HG03432 (cell line): ENCODE measurements at regions not wholly inside any gene's neighbourhood (a gene's known extent, or its start where the extent isn't known, plus 50 kb on each side); places are given as distances from the start of the nearest gene placed in this dataset.
"Not testable (repeated sequence)": the region's sequence is repeated elsewhere in the genome, so short reads cannot be mapped to it uniquely, and the experiment has no call there.

Experiments
- ATAC-seq: cut with Tn5 transposase; IDR thresholded peaks from one replicate; pipeline ENCODE4 v1.9.1; 2021; ENCODE audit warnings: mild to moderate bottlenecking, moderate library complexity; ENCODE audit not compliant: unreplicated experiment

GRCh38 chr5:155826611-155827507, 500.1 kb upstream of the SGCD start:
- ATAC-seq = no peak

DNA sequence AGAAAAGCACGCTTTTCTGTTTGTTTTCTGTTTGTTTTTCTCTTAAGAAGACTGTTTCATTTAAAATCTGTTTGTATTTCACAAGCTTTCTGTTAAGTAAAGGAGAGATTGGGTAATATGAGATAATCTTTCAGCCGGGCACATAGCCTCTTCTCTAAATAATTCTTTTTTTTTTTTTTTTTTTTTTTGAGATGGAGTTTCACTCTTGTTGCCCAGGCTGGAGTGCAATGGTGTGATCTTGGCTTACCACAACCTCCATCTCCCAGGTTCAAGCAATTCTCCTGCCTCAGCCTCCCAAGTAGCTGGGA, 499.5 kb upstream of the SGCD start:
- ATAC-seq = not testable (repeated sequence)

DNA sequence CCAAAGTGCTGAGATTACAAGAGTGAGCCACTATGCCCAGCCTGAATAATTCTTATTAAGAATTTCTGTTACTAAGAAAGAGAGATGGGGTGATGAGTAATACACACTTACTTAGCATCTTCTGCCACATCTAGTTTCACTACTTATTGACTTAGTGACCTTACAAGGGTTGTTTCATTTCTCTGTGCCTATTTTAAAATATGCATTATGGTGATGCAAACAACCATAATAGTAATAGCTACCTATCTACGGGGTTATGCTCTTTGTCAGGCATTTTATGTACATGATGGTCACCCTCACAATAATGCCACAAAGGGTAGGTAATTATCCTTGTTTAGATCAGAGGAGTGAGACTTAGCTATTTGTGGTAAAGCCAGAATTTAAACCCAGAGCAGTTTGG, 499.0 kb upstream of the SGCD start:
- ATAC-seq = peak; percentile 96

DNA sequence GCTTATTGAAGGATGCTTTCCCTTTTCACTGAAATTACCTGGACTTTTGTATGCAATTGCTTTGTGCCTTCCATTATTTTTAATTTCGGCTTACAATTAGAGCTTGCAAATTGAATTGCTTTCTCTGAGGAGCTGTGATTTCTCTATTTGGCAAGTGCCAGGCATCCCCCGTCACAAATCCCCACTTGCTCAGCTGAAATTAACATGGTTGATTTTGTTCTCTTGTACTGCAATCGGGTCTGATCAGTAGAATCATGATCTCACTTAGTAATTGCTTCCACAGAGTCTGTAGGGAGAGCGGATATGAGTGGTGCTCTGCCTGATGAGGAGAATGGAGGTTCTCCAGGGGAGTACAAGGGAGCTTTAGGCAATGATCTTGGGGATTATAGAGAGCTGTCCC, 495.5 kb upstream of the SGCD start:
- no peak for ATAC-seq

DNA sequence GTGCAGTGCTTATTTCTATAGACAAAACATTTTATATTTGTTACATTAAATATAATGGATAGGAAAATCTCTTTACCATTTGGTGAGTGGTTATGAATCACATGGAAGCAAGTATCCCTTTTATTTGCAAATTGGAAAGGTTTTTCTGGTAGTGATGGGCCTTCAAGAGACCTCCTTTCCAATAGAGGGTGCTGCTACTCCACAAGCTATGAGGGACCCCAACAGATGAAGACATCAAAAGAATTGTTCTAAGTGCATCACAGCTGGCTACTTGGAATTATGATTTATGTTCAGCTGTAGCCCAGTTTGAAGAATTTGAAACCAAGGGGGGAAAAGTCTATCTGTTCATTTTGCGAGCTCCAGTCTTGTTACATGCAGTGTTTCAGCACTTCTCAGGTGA, 493.7 kb upstream of the SGCD start:
- no peak for ATAC-seq

DNA sequence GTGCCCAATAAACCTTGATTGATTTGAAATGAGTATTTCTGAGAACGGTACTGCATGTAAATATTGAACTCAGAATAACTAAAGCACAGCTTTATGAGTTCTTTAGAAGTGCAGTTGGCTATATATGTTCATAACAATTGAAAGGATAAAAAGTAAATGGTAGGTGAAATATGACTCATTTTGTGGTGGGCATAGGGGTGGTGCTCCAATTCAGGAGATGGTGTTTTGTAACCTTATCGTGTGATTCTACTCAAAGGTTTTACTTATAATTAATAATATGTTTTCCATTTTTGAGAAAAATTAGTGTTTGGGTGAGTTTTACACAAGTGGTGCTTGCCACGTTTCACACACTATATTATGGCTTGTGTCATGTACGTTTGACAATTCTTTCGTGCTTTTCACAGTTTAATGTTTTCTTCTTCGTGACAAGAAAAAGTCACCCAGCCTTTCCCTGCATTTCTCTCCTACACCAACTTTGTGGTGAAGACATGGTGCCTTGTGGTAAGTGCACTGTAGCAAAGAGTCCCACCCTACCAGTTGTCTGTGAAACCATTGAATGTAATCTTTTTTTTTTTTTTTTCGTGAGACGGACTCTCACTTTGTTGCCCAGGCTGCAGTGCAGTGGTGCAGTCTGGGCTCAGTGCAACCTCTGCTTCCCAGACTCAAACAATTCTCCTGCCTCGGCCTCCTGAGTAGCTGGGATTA, 492.5 kb upstream of the SGCD start:
- no peak for ATAC-seq

DNA sequence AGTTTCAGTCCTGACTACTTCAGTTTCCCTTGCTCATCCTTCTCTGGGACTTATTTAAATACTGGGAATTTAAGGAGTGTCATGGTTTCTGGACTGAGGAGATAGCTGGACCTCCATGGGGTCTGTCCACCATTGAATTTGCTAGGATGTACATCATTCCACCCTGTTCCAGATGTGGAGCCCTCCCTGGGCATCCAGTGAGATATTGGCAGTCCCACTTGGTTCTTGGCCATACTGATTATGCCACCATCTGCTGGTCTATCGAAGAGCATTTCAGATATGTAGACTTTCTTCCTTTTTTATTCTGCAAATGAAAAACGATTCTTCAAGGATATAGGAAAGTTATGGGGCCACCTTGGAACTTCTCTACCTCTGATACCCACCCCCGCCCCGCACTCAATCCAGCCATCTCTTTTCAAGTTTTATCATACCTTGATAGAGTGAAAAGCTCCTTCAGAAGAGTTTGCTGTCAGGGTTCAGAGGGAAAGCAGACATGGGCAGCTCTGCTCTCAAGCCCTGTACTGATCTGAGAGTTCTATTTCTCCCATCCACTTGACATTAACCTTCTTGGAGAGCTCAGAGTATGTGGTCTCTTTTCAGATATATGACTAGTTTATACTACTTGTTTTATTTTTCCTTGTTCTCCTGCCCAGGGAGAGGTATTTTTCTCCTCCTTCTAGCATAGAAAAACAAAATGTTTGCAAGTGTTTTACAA, 490.7 kb upstream of the SGCD start:
- no peak for ATAC-seq

GRCh38 chr5:155838394-155838793, 488.6 kb upstream of the SGCD start:
- no peak for ATAC-seq

- peak; percentile 65 for ATAC-seq
Observed at GRCh38 chr5:155839251-155840037, 487.5 kb upstream of the SGCD start.

- no peak for ATAC-seq
Observed at GRCh38 chr5:155844542-155844941, 482.4 kb upstream of the SGCD start.

GRCh38 chr5:155850370-155850769, 476.6 kb upstream of the SGCD start:
- no peak for ATAC-seq

- no peak for ATAC-seq
Observed at GRCh38 chr5:155866971-155867370, 460.0 kb upstream of the SGCD start.

- no peak for ATAC-seq
Observed at GRCh38 chr5:155867522-155868088, 459.4 kb upstream of the SGCD start.

- no peak for ATAC-seq
Observed at GRCh38 chr5:155870636-155871035, 456.3 kb upstream of the SGCD start.

GRCh38 chr5:155871623-155872022, 455.3 kb upstream of the SGCD start:
- no peak for ATAC-seq

GRCh38 chr5:155872629-155873220, 454.2 kb upstream of the SGCD start:
- no peak for ATAC-seq

- no peak for ATAC-seq
Observed at GRCh38 chr5:155878991-155879575, 447.9 kb upstream of the SGCD start.

DNA sequence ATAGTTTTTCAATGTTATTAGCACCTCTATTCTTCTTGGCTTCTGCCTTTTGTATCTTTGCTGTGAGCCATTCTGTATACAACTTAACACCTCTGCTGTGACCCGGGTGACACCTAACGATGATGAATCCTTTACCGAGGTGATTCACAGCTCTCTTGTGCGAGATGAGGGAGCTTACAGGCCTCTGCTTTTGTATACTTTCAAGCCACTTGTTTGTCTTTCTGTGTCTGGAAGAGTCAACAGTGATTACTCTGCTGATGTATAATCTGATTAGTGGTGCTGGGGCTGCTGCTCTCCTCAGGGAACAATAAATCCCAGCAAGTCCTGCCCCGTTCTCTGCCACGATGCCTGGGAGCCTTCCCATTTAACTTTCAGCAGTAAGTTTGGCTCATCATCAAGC, 442.9 kb upstream of the SGCD start:
- no peak for ATAC-seq

- no peak for ATAC-seq
Observed at GRCh38 chr5:155885199-155885598, 441.8 kb upstream of the SGCD start.
